Neuron (in vitro differentiated cells): ENCODE measurements at regions not wholly inside any gene's neighbourhood (a gene's known extent, or its start where the extent isn't known, plus 50 kb on each side); places are given as distances from the start of the nearest gene placed in this dataset.
A peak's percentile ranks its signal among the peaks of the same experiment; 100 is the strongest.

Experiments
- H2AFZ ChIP-seq: one replicate; pipeline ENCODE4 v1.6.1; 2013; ENCODE audit warnings: low read depth, mild to moderate bottlenecking, inconsistent platforms, low read length, moderate library complexity
- H3K27me3 ChIP-seq: one replicate; pipeline ENCODE4 v1.6.1; 2013; ENCODE audit warnings: low read length; ENCODE audit not compliant: insufficient read depth
- H3K36me3 ChIP-seq: one replicate; pipeline ENCODE4 v1.6.1; 2013; ENCODE audit warnings: low read length; ENCODE audit not compliant: insufficient read depth
- H3K4me1 ChIP-seq: one replicate; pipeline ENCODE4 v1.6.1; 2013; ENCODE audit warnings: low read length; ENCODE audit not compliant: insufficient read depth
- H3K4me3 ChIP-seq: 2 replicates; pipeline ENCODE4 v1.5.1; 2013; ENCODE audit warnings: mild to moderate bottlenecking, low read length, moderate library complexity
- H3K9me3 ChIP-seq: one replicate; pipeline ENCODE4 v1.6.1; 2013; ENCODE audit warnings: low read length

GRCh38 chr4:27463816-27464215 lies 603.2 kb downstream of the STIM2 start:
- no peaks in the 10 kb centered on the region for H3K36me3 ChIP-seq
- H3K4me1 ChIP-seq, result peaks cover 8% of the 10 kb centered on the region
- no peaks in the 10 kb centered on the region for H3K27me3 ChIP-seq
- H3K9me3 ChIP-seq, result no peaks in the 10 kb centered on the region
- H2AFZ ChIP-seq, result no peak overlapping the region
- H3K4me3 ChIP-seq, result no peak overlapping the region

GRCh38 chr4:27467351-27467750 lies 606.7 kb downstream of the STIM2 start:
- no peaks in the 10 kb centered on the region for H3K36me3 ChIP-seq
- H3K4me1 ChIP-seq, result peaks cover 8% of the 10 kb centered on the region
- H2AFZ ChIP-seq, result no peak overlapping the region
- H3K9me3 ChIP-seq, result no peaks in the 10 kb centered on the region
- no peaks in the 10 kb centered on the region for H3K27me3 ChIP-seq
- no peak overlapping the region for H3K4me3 ChIP-seq

- Histone ChIP-seq H3K4me1 (no peaks in the 10 kb centered on the region), H3K27me3 (no peaks in the 10 kb centered on the region), H3K9me3 (no peaks in the 10 kb centered on the region), H3K36me3 (no peaks in the 10 kb centered on the region), H2AFZ (no peak overlapping the region), H3K4me3 (no peak overlapping the region)
These were observed 611.7 kb downstream of the STIM2 start for GRCh38 chr4:27472364-27472763.

- Histone ChIP-seq H2AFZ (no peak overlapping the region), H3K27me3 (no peaks in the 10 kb centered on the region), H3K4me3 (no peak overlapping the region), H3K9me3 (no peaks in the 10 kb centered on the region), H3K4me1 (no peaks in the 10 kb centered on the region), H3K36me3 (no peaks in the 10 kb centered on the region)
These were observed 614.0 kb downstream of the STIM2 start for GRCh38 chr4:27474691-27475090.

- no peak overlapping the region for H3K4me3 ChIP-seq
- H3K4me1 ChIP-seq, result no peaks in the 10 kb centered on the region
- no peaks in the 10 kb centered on the region for H3K27me3 ChIP-seq
- no peak overlapping the region for H2AFZ ChIP-seq
- no peaks in the 10 kb centered on the region for H3K9me3 ChIP-seq
- H3K36me3 ChIP-seq, result no peaks in the 10 kb centered on the region
These were observed 623.6 kb downstream of the STIM2 start for GRCh38 chr4:27484216-27484615.

GRCh38 chr4:27490315-27490714 lies 629.7 kb downstream of the STIM2 start:
- no peak overlapping the region for H3K4me3 ChIP-seq

GRCh38 chr4:27490766-27491165 lies 630.1 kb downstream of the STIM2 start:
- Histone ChIP-seq H3K4me3 (no peak overlapping the region), H2AFZ (no peak overlapping the region), H3K27me3 (no peaks in the 10 kb centered on the region), H3K9me3 (no peaks in the 10 kb centered on the region), H3K4me1 (peaks cover 9% of the 10 kb centered on the region), H3K36me3 (no peaks in the 10 kb centered on the region)

More at GRCh38 chr4:27490315-27490714, 629.7 kb downstream of the STIM2 start:
- H3K4me1 ChIP-seq, result peaks cover 6% of the 10 kb centered on the region
- no peaks in the 10 kb centered on the region for H3K27me3 ChIP-seq
- no peaks in the 10 kb centered on the region for H3K9me3 ChIP-seq
- H2AFZ ChIP-seq, result no peak overlapping the region
- no peaks in the 10 kb centered on the region for H3K36me3 ChIP-seq

- no peaks in the 10 kb centered on the region for H3K27me3 ChIP-seq
- H2AFZ ChIP-seq, result peak overlapping the region; percentile 5
- H3K4me1 ChIP-seq, result peaks cover 19% of the 10 kb centered on the region
- no peak overlapping the region for H3K4me3 ChIP-seq
- no peaks in the 10 kb centered on the region for H3K9me3 ChIP-seq
- H3K36me3 ChIP-seq, result no peaks in the 10 kb centered on the region
These were observed 645.8 kb downstream of the STIM2 start for GRCh38 chr4:27506401-27506800.

GRCh38 chr4:27514711-27515110 lies 654.1 kb downstream of the STIM2 start:
- no peak overlapping the region for H3K4me3 ChIP-seq
- peak overlapping the region; percentile 17 for H2AFZ ChIP-seq
- peaks cover 4% of the 10 kb centered on the region for H3K4me1 ChIP-seq
- H3K9me3 ChIP-seq, result no peaks in the 10 kb centered on the region
- H3K36me3 ChIP-seq, result no peaks in the 10 kb centered on the region
- H3K27me3 ChIP-seq, result no peaks in the 10 kb centered on the region

- Histone ChIP-seq H2AFZ (peak overlapping the region; percentile 17), H3K4me3 (no peak overlapping the region), H3K27me3 (no peaks in the 10 kb centered on the region), H3K9me3 (no peaks in the 10 kb centered on the region), H3K36me3 (no peaks in the 10 kb centered on the region), H3K4me1 (peaks cover 4% of the 10 kb centered on the region)
These were observed 654.5 kb downstream of the STIM2 start for GRCh38 chr4:27515140-27515539.

- H2AFZ ChIP-seq, result no peak overlapping the region
- H3K36me3 ChIP-seq, result no peaks in the 10 kb centered on the region
- H3K4me3 ChIP-seq, result no peak overlapping the region
- peaks cover 7% of the 10 kb centered on the region for H3K4me1 ChIP-seq
- H3K27me3 ChIP-seq, result no peaks in the 10 kb centered on the region
- no peaks in the 10 kb centered on the region for H3K9me3 ChIP-seq
These were observed 658.2 kb downstream of the STIM2 start for GRCh38 chr4:27518876-27519275.

- no peak overlapping the region for H3K4me3 ChIP-seq
- H2AFZ ChIP-seq, result no peak overlapping the region
- peaks cover 4% of the 10 kb centered on the region for H3K4me1 ChIP-seq
- H3K27me3 ChIP-seq, result no peaks in the 10 kb centered on the region
- no peaks in the 10 kb centered on the region for H3K9me3 ChIP-seq
- H3K36me3 ChIP-seq, result no peaks in the 10 kb centered on the region
These were observed 663.6 kb downstream of the STIM2 start for GRCh38 chr4:27524224-27524623.

GRCh38 chr4:27534488-27534887 lies 673.8 kb downstream of the STIM2 start:
- Histone ChIP-seq H3K4me3 (no peak overlapping the region), H3K9me3 (no peaks in the 10 kb centered on the region), H3K4me1 (no peaks in the 10 kb centered on the region), H3K36me3 (no peaks in the 10 kb centered on the region), H2AFZ (no peak overlapping the region), H3K27me3 (no peaks in the 10 kb centered on the region)

GRCh38 chr4:27568236-27568951 lies 707.8 kb downstream of the STIM2 start:
- Histone ChIP-seq H3K4me1 (no peaks in the 10 kb centered on the region), H3K9me3 (no peaks in the 10 kb centered on the region), H3K27me3 (no peaks in the 10 kb centered on the region), H3K36me3 (no peaks in the 10 kb centered on the region), H3K4me3 (no peak overlapping the region), H2AFZ (no peak overlapping the region)
